ENCODE measurements at regions not wholly inside any gene's neighbourhood (a gene's known extent, or its start where the extent isn't known, plus 50 kb on each side); places are given as distances from the start of the nearest gene placed in this dataset.
"Not testable (repeated sequence)": the region's sequence is repeated elsewhere in the genome, so short reads cannot be mapped to it uniquely, and the experiment has no call there.

DNA sequence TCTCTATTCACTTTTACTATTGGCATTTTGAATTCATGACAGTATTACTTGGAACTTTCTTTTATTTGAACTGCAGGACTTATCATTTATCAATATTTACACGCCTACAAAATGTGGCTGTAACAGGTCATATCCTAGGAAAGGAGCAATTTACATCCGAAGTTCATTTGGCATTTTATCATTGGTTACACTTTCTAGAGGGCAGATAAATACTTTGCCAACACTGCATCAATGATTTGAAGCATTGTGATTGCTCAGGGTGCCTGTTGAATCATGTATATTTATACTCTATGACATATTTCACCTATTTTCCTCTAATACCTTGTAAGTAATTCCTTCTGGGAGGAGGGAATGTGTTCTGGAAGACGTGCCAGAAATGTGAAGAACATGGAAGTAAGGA, 136.7 kb downstream of the MID1IP1 start:
- no peak for DNase-seq (ENCODE audit: low read depth in 3 of 3, low spot score in 1 of 3)

DNA sequence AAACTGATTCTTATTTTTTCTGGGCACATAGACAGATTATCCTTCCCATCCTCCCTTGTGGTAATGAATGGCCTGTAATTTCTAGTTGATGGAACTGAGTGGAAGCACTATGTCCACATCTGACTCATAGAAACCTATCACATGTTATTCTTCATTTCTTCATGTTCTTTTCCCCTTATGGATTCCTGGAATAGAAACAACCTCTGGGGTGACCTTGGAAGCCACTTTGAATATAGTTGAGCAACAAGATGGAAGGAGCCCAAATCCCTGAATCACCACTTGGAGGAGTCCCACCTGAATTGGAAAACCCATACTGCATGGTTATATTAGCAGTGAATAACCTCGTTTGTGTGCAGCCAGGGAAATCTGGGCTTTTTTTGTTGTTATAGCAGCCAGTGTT, 137.8 kb downstream of the MID1IP1 start:
- no peak for DNase-seq (ENCODE audit: low read depth in 3 of 3, low spot score in 1 of 3)

DNA sequence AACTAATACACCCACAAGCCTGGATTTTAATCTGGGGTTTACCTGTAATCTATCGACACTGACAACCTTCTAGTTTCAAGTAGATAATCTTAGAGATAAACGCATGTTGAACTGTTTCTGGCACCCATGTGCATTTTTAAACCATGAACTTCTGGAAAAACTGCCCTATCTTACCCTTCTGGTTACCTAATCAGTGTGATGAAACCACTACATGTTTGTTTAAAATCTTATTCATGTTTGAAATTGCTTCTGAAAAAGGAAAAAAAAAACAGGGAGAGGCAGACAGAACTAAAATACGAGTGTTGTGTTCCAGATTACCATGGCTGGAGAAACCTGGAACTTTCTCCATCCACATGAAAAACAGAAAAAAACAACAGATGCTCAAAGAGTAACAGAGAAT, 139.3 kb downstream of the MID1IP1 start:
- DNase-seq (ENCODE audit: low read depth in 3 of 3, low spot score in 1 of 3), result no peak

DNA sequence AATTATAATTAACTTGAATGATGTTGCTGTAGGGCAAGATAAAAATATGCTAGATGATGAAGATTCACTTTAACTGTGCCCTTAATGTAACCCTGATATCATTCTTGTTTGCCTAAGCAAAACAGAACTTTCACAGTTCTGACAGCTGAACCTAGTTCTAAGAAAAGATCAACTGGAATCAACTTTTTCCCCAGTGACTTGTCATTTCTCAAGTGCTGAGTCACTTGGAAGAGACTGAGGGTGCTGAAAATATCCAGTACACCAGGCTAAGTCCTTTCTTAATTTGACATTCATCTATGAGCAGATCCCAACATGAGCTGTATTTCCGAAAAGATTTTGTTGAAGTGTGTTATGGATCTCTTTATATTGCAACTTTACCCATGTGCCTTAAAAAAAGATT, 140.4 kb downstream of the MID1IP1 start:
- DNase-seq (ENCODE audit: low read depth in 3 of 3, low spot score in 1 of 3), result no peak

DNA sequence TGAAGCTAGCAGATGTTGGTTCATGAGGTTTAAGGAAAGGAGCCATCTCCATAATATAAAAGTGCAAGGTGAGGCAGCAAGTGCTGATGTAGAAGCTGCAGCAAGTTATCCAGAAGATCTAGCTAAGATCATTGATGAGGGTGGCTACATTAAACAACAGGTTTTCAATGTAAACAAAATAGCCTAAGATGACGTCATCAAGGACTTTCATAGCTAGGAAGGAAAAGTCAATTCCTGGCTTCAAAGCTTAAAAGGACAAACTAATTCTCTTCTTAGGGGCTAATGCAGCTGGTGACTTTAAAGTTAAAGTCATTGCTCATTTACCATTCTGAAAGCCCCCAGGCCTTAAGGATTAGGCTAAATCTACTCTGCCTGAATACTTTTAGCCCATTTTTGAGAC, 141.9 kb downstream of the MID1IP1 start:
- no peak for DNase-seq (ENCODE audit: low read depth in 3 of 3, low spot score in 1 of 3)

DNA sequence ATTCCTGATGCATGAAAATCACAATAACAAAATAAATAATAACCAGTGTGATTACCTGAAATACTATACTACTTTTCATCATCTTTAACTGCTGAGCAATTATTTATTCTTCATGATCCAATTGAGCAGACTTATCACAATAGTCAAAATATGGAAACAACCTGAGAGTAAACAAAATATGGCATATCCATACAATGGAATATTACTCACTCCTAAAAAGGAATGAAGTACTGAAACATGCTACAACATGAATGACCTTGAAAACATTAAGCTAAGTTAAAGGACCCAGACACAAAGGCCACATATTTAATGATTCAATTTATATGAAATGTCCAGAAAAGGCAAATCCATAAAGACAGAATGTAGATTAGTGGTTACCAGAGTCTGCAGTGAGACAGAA, 146.8 kb downstream of the MID1IP1 start:
- DNase-seq (ENCODE audit: low read depth in 3 of 3, low spot score in 1 of 3), result no peak

DNA sequence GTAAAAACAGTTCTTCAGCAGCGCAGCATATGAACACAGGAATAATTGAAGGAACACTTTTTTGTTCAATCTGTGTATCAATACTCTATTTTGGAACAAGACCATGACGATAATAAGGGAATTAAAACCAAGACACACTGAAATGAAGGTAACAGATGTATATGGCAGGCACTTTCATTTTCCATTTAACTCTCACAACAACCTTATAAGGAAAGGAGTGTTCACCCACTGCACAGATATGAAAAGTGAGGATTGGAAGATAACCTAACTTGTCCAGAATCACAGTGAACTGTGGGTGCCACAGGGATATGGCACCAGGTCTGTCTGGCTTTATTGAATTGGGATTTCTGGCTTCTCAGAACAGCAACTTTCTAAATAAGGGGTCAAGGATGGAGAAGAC, 153.3 kb downstream of the MID1IP1 start:
- DNase-seq (ENCODE audit: low read depth in 3 of 3, low spot score in 1 of 3), result no peak

DNA sequence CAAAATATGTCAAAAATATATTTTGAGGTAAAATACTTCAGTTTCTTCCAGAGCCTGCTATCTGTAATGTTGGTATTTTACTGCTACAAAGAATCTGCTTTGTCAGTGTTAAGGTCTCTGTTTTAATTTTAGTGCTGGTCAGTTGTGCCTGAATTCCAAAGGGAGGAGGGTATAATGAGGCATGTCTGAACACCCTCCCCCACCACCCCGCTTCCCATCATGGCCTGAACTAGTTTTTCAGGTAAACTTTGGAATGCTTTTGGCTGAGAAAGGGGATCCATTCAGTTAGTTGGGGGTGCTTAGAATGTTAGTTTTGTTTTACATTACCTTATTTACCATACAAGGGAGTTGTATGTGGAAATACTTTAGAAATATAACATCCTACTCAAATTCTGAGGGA, 158.5 kb downstream of the MID1IP1 start:
- DNase-seq (ENCODE audit: low read depth in 3 of 3, low spot score in 1 of 3), result no peak

DNA sequence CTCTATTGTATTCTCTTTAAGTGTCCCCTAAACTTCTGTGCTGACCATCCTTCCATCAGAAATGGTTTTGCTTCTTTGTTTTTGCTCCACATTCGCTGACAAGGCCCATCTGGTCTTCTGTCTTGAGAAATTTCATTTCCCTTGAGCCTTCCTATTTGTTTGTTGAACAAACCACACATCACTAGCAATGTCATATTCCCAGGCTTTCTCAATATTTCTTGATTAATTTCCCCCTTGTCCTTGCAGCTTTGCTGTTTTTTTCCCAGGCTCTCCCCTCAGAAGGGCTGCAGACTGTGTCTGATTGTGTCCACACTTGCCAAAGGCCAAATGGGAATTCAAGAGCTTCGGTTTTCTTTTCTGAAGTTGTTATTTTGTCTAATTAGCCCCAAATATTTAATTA, 158.9 kb downstream of the MID1IP1 start:
- no peak for DNase-seq (ENCODE audit: low read depth in 3 of 3, low spot score in 1 of 3)

DNA sequence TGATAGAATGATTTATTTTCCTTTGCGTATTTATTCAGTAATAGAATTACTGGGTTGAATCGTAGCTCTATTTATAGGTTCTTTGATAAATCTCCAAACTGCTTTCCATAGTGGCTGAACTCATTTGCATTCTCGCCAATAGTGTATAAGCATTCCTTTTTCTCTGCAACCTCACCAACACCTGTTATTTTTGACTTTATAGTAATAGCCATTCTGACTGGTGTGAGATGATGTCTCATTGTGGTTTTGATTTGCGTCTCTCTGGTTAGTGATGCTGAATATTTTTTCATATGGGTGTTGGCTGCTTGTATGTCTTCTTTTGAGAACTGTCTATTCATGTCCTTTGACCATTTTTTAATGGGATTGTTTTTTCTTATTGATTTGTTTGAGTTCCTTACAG, 160.7 kb downstream of the MID1IP1 start:
- no peak for DNase-seq (ENCODE audit: low read depth in 3 of 3, low spot score in 1 of 3)

DNA sequence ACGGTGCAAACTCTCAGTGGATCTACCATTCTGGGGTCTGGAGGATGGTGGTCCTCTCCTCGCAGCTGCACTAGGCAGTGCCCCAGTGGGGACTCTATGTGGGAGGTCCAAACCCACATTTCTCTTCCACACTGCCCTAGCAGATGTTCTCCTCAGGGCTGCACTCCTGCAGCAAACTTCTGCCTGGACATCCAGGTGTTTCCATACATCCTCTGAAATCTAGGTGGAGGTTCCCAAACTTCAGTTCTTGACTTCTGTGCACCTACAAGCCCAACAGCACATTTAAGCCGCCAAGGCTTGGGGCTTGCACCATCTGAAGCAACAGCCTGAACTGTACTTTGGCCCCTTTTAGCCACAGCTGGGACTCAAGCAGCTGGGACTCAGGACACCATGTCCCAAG, 162.0 kb downstream of the MID1IP1 start:
- DNase-seq (ENCODE audit: low read depth in 3 of 3, low spot score in 1 of 3), result not testable (repeated sequence)

DNA sequence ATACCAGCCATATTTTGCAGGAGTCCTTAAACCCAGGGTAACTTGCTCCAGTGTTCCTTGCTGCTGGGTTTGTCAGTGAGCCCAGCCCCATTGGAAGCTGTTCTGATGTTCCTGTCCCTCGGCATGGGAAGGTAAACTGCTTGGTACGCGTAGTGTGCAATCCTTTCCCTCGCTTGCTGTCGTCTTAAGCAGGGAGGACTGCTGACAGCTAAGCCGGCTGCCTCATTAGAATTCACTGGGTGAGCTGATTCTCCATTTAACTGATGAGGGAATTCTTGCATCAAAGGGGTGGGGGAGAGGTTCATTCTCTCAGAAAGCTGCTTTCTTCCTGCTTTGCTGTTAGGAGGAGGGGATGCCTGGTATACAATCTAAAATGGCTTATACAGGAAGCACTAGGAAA, 164.6 kb downstream of the MID1IP1 start:
- no peak for DNase-seq (ENCODE audit: low read depth in 3 of 3, low spot score in 1 of 3)

DNA sequence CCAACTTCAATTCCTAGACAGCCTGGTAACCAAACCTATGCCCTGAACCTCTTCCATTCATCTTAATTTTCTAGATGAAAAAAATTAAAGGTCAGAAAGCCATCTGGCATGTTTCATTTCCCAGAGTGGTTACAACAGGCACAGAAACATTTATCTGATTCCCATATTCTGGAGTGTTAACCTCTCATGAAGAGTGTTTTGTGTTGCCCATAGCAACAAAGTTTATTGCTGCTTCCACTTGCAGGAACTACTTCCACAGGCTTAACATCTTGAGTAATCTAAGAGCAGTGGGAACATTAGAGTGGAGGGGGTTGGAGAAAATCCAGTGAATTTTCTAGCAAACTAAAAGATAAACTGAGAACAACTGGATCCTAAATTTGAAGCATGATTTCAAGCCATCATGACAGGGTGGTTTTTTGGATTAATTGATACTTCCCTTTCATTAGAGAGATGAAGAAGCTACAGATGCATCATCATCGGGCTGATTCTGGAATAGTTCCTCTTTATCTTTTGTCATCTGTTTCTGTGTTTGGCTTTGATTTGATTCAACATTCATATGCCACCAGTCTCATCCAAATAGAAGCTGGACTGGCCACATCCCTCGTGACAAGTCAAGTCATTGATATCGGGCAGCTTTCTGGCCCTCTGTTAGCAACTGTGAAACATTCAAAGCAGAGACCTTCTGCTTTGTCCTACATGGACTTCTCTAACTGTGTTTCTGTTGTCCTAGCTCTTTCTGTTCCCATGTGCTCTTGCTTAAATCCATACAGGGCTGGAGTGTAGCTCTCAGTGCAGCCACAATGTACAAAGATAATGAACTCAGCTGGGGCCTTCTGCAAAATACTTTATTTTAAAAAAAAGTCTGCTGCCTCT, 167.3 kb downstream of the MID1IP1 start:
- DNase-seq (ENCODE audit: low read depth in 3 of 3, low spot score in 1 of 3), result no peak

DNA sequence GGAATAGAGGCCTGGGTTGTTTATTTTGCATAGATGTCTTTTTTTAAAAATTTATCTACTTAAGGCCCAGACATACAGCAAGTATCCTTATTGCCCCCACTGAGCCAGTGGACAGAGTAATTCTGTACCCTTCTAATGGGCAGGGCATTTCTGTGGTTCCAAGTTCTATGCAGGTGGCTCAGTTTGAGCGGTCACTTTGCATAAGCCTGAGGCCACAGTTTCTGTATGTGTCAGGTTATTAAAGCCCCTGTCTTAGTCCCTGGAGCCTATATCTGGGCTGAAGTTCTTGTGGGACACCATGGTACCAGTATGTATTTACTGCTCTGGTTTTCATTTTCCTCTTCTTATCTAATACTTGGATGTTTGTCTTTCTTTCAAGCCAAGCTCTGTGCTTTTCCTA, 168.8 kb downstream of the MID1IP1 start:
- DNase-seq (ENCODE audit: low read depth in 3 of 3, low spot score in 1 of 3), result no peak

DNA sequence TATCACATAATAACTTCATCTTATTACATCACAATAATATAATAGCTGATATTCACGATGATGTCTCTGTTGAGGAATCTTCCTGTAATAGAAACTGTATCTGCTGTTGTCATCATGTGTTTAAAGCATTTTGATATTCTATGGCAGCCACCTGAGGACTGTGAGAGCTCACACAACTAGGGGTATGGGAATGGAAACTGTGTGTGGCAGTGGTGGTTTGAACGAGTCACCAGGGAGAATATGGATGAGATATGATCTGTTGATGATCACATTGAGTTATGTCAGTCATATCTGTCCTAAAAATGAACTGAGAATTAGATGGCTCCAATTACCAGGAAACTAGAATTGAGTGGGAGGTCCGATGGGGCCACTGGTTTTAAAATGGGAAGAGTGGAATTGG, 169.6 kb downstream of the MID1IP1 start:
- DNase-seq (ENCODE audit: low read depth in 3 of 3, low spot score in 1 of 3), result no peak

DNA sequence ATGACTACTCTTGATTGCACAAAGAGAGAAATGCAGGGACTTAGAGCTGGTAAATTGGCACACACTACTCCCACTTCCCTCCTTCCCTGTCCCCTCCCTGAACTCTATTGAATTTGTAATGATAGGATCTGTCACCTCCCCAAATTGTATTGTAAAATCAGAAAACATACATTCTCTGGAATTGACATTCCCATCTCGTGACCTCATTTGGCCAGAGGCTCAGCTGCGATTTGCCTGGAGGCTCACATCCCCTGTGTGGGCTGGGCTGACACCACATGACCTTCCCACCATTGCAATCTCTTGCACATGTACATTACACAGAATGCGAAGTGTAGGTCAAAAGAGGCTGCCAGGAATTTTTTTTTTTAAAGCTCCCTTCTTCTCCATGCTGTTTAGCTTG, 172.1 kb downstream of the MID1IP1 start:
- no peak for DNase-seq (ENCODE audit: low read depth in 3 of 3, low spot score in 1 of 3)

DNA sequence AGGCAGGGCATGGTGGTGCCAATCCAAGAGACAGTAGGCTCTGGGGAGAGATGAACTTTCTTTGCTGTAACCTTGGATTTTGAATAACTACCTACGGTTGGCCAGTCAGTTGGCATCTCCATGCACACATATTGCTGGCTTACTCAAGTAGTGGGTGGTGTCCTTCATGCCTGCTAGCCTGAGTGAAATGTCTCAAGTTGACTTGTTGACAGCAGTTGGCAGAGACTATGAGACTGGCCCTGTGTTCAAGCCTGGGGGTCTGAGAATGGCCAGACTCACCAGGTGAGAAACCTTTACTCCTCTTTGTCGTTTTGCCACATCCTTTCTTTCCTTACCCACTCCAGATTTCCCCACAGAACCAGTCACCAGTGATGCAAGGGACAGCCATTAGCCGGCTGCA, 173.3 kb downstream of the MID1IP1 start:
- DNase-seq (ENCODE audit: low read depth in 3 of 3, low spot score in 1 of 3), result no peak

DNA sequence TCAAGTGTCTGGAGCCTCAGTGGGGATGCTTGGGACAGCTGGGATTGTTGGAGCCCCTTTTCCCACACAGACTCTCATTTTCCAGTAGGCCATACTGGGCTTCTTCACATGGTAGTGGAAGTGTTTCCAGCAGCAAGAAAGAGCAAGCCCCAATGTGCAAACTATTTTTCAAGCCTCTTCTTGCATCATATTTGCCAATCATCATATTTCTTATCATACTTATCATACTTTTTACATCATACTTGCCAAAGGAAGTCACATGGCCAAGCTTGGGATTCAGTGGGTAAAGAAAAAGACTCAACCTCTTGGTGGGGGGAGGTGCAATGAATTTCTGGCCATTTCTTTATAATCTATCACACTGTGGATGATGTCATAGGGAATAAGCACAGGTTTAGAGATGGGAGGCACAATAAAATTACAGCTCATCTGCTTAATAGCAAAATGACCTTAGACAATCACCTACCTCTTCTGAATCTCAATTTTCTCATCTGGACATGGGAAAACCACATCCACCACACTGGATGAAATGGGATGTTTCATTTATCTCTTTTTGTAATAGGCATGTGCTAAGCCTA, 174.2 kb downstream of the MID1IP1 start:
- no peak for DNase-seq (ENCODE audit: low read depth in 3 of 3, low spot score in 1 of 3)

DNA sequence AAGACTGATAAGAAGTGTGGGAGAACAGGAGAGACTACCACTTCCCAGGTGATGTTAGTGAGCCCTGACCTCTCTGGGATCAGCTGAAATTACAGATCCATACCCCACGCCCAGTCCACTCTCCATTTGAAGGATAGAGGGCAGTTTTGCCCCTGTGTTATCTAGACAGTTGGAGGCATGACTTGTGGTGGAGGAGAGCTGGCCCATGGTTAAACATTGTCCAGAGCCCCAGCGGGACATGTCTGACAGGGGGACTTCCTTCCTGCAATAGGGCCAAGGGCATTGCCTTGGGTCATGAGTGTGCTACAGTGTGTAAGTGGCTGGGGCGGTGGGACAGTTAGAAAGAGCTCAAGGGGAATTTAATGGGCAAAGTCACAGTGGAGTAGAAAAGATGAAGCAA, 181.1 kb downstream of the MID1IP1 start:
- no peak for DNase-seq (ENCODE audit: low read depth in 3 of 3, low spot score in 1 of 3)

DNA sequence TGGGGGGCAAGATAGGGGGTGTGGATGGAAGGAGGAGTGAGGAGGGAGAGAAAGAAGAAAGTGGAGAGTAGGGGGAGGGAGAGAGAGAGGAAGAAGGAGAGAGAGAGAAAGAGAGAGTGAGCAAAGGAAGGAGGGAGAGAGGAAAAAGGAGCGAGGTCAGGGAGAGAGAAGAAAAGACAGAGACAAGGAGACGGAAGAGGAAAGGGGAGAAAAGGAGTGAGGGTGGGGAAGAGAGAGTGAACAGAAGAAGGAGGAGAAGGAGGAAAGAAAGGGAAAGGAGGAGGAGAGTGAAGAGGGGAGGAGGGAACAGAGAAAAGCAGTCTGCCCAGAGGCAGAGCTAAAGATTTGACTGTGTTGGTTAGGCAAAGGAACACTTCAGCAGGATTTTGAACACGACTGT, 181.6 kb downstream of the MID1IP1 start:
- DNase-seq (ENCODE audit: low read depth in 3 of 3, low spot score in 1 of 3), result no peak

DNA sequence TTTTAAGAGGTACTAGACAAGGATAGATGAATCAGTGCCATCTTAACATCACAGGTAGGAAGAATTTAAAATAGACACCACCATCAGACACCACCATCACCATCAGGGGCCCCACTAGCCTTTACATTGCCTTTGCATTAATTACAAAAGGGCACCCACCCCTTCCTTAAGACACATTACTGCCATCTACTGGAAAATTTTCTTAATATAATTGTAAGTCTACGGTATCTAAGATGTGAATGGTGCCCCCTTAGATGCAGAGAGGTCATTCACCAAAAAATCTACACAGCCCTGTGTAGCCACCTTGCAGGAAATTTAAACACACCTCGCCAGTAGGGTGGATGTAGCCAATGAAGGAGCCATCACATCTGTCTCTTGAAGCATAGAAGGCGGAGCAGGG, 184.1 kb downstream of the MID1IP1 start:
- DNase-seq (ENCODE audit: low read depth in 3 of 3, low spot score in 1 of 3), result no peak

DNA sequence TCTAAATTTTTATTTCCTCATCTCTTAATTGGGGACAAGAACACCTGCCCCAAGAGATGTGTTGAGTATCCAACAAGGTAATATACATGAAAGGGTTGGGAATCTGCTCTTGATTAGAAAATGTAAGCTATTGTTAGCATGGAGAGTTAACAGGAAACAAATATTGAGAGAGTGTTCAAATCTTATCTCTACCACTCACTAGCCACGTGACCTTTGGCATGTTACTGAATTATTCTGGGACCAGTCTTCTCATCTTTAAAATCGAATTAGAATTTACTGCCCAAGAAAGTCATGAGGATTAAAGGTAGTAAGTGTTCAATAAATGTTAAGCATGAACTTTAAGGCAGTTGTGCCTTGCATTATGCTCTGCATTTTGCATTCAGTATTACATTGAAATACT, 184.7 kb downstream of the MID1IP1 start:
- no peak for DNase-seq (ENCODE audit: low read depth in 3 of 3, low spot score in 1 of 3)

DNA sequence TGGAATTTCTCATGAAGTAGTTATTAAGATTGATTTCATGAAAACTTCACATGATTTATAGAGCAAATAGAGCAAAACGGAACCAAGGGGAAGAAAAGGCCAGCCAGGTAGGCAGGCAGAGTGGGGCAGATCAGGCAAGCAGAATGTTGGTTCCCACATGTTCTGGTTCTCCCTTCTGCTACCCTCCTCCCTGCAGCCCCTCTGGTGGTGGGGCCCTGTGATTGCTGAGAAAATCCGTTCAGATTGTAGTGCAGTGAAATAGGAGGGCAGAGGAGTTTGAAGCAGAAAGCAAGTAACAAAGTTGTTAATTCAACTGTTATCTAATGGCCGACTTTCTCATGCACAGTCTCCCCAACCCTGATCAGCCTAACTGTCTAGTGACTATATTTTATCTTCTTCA, 185.3 kb downstream of the MID1IP1 start:
- no peak for DNase-seq (ENCODE audit: low read depth in 3 of 3, low spot score in 1 of 3)
